Lung (tissue), 11 donors: ENCODE measurements at regions not wholly inside any gene's neighbourhood (a gene's known extent, or its start where the extent isn't known, plus 50 kb on each side); places are given as distances from the start of the nearest gene placed in this dataset.

Experiments used
- ATAC-seq: fragments of 200-7000 bp; cut with Tn5 transposase; one replicate; pipeline ENCODE4 v1.9.1; 2020; ENCODE audit warnings: moderate number of reproducible peaks; ENCODE audit not compliant: insufficient read depth, low FRiP score
- DNase-seq, 3 donors: peaks; one replicate each; pipeline ENCODE4 v3.0.0-alpha.2; 2013 to 2017
- H3K27ac ChIP-seq, 2 donors: one replicate each; pipeline ENCODE4 v1.5.1; 2013; ENCODE audit warnings: mild to moderate bottlenecking in 2 of 2, moderate library complexity in 2 of 2, control low read depth in 1 of 2, inconsistent platforms in 1 of 2, low read depth in 1 of 2, low read length in 1 of 2
- H3K27me3 ChIP-seq, 3 donors: one replicate each; pipeline ENCODE4 v1.5.1; 2013; ENCODE audit warnings: low read length in 2 of 3; ENCODE audit not compliant: control insufficient read depth in 3 of 3, insufficient read depth in 3 of 3
- H3K36me3 ChIP-seq, 4 donors: one replicate each; pipeline ENCODE4 v1.5.1; 2013; ENCODE audit warnings: low read length in 4 of 4, mild to moderate bottlenecking in 1 of 4, moderate library complexity in 1 of 4; ENCODE audit not compliant: control insufficient read depth in 4 of 4, insufficient read depth in 4 of 4
- H3K4me1 ChIP-seq, 5 donors: one replicate each; pipeline ENCODE4 v1.5.1; 2013; ENCODE audit warnings: low read length in 5 of 5, mild to moderate bottlenecking in 2 of 5, moderate library complexity in 1 of 5; ENCODE audit not compliant: control insufficient read depth in 5 of 5, insufficient read depth in 5 of 5
- H3K4me3 ChIP-seq: one replicate; pipeline ENCODE4 v1.5.1; 2013; ENCODE audit warnings: mild to moderate bottlenecking, control low read depth, moderate library complexity
- H3K9ac ChIP-seq, 2 donors: one replicate each; pipeline ENCODE4 v1.5.1; 2013; ENCODE audit warnings: low read length in 2 of 2, control low read depth in 1 of 2; ENCODE audit not compliant: insufficient read depth in 1 of 2
- H3K9me3 ChIP-seq, 4 donors: one replicate each; pipeline ENCODE4 v1.5.1; 2013; ENCODE audit warnings: low read length in 3 of 4, mild to moderate bottlenecking in 1 of 4, moderate library complexity in 1 of 4; ENCODE audit not compliant: control insufficient read depth in 4 of 4, insufficient read depth in 3 of 4
- CTCF ChIP-seq: IDR thresholded peaks from 2 replicates; pipeline ENCODE4 v1.5.1; 2012; ENCODE audit warnings: mild to moderate bottlenecking; ENCODE audit errors: control extremely low read depth, extremely low read depth
- WGBS, 2 donors: extraction: QIAGEN DNeasy Blood & Tissue Kit; methylation state at CpG; one replicate each; pipeline ENCODE4 v1.1.7; 2013; 5-methylcytosine and 5-hydroxymethylcytosine counted together
- donor health status: control.
- donor health status: control.
- donor health status: Bipolar disorder and iron deficiency.
- donor health status: healthy.
- donor health status: DM: yes; HTN: yes; CAD: no.

- H3K27me3 ChIP-seq: no peaks in the 10 kb centered on the region
- H3K36me3 ChIP-seq: no peaks in the 10 kb centered on the region
- H3K4me1 ChIP-seq: peaks cover 0 to 2% (median 0%) of the 10 kb centered on the region in 5 donors
- WGBS, 2 donors: 92 to 93% methylated on average over 1 of the region's 1 CpG
- TF ChIP-seq CTCF: no peak
- H3K9ac ChIP-seq: no peak overlapping the region
- no peak overlapping the region for H3K27ac ChIP-seq
- H3K4me3 ChIP-seq: no peak overlapping the region
- DNase-seq (no peak), ATAC-seq (no peak)
- no peaks in the 10 kb centered on the region for H3K9me3 ChIP-seq
These were observed 90.8 kb downstream of the GJA1 start for GRCh38 chr6:121526282-121526681.

GRCh38 chr6:121531658-121532169, 96.3 kb downstream of the GJA1 start:
- Histone ChIP-seq H3K9ac (no peak overlapping the region), H3K27ac (no peak overlapping the region), H3K4me1 (no peaks in the 10 kb centered on the region), H3K36me3 (no peaks in the 10 kb centered on the region), H3K27me3 (no peaks in the 10 kb centered on the region), H3K4me3 (no peak overlapping the region), H3K9me3 (no peaks in the 10 kb centered on the region)
- TF ChIP-seq CTCF: no peak
- 39 to 57% methylated on average over 4 of the region's 4 CpGs for WGBS, 2 donors
- ATAC-seq: no peak
- DNase-seq: peak in 2 of 3 donors; percentile 11 to 38

- no peak for TF ChIP-seq CTCF
- Histone ChIP-seq H3K27me3 (no peaks in the 10 kb centered on the region), H3K36me3 (no peaks in the 10 kb centered on the region), H3K9ac (no peak overlapping the region), H3K4me3 (no peak overlapping the region), H3K9me3 (no peaks in the 10 kb centered on the region), H3K4me1 (no peaks in the 10 kb centered on the region), H3K27ac (no peak overlapping the region)
- DNase-seq: no peak
- ATAC-seq: no peak
- WGBS, 2 donors: 82 to 86% methylated on average over 3 of the region's 3 CpGs
These were observed 97.9 kb downstream of the GJA1 start for GRCh38 chr6:121533321-121533841.

- Histone ChIP-seq H3K27ac (no peak overlapping the region), H3K36me3 (no peaks in the 10 kb centered on the region), H3K27me3 (no peaks in the 10 kb centered on the region), H3K9me3 (no peaks in the 10 kb centered on the region), H3K4me3 (no peak overlapping the region), H3K4me1 (no peaks in the 10 kb centered on the region), H3K9ac (no peak overlapping the region)
- DNase-seq (no peak), ATAC-seq (no peak)
- TF ChIP-seq CTCF: no peak
- 92 to 93% methylated on average over 4 of the region's 4 CpGs for WGBS, 2 donors
These were observed 100.3 kb downstream of the GJA1 start for GRCh38 chr6:121535777-121536176.
